Stimulated activated CD4-positive, alpha-beta T cell treated with anti-CD3 and anti-CD28 coated beads, Interleukin-12 subunit alpha, Interleukin-12 subunit beta, amount 100 ng/mL, for 4 hours (primary cell): ENCODE measurements at regions not wholly inside any gene's neighbourhood (a gene's known extent, or its start where the extent isn't known, plus 50 kb on each side); places are given as distances from the start of the nearest gene placed in this dataset.
"Not testable (repeated sequence)": the region's sequence is repeated elsewhere in the genome, so short reads cannot be mapped to it uniquely, and the experiment has no call there.

Source experiments
- DNase-seq: peaks from one replicate; pipeline ENCODE4 v3.0.0-alpha.2; 2020

DNA sequence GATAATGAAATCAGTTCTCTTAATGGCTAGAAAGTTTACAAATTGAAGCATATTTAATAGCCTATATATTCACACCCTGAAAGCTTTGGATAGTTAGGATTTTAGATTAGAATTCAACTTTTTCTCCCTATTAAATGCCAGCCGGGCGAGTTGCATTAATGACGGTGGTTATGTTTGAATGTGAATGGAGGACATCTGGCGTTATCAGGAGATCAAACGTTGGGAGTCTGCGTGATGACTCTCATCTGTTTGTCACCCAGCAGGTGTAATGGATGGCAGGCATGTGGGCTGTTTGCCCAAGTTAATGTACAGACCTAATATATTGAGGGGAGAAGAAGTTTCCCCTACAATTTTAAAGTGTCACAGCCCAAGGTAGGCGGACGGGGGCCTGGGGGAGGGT lies 1227.7 kb upstream of the WWC1 start:
- no peak for DNase-seq

DNA sequence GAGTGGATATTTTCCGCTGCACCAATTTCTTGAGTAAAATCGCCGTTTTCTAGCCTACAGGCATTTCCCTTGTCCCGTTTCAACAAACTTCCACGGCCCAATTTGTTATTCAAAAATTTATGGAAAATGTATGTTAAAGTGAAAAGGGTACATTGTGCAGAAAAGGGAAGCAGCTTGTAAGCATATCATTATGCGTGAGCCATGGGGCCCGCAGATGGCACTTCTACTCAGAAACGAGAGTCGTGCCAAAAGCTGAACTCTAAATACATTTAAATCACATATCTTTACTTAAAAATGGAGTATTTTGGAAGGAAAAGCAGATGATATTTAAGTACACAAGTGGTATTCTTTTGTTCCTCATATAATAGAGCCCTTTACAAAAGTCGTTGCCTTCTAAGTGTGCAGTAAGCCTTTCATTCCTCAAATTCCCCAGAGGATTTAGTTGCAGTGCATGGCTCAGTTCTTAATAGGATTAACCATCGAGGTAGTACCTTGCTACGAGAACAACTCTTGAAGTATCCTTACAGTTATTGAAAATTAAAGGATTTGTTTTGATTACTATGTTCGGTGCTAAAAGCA lies 1227.2 kb upstream of the WWC1 start:
- no peak for DNase-seq

DNA sequence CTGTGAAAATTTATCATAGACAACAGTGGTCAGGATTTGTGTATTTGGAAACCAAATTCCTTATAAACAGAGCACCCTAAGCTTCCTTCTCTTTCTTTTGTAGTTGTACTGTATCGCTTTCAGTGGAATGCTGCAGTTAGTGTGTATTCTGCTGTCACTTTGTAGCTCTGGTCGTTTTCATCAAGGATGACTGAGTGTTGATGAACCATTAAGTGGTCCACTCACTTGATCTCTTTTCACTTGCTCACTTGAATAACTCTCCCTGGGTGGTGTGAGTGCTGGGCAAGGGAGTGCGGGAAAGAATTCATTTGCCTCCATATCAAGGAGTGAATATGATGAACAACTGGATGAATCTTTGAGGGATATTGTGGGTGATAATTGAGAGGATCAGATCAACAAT lies 1225.7 kb upstream of the WWC1 start:
- DNase-seq = no peak

DNA sequence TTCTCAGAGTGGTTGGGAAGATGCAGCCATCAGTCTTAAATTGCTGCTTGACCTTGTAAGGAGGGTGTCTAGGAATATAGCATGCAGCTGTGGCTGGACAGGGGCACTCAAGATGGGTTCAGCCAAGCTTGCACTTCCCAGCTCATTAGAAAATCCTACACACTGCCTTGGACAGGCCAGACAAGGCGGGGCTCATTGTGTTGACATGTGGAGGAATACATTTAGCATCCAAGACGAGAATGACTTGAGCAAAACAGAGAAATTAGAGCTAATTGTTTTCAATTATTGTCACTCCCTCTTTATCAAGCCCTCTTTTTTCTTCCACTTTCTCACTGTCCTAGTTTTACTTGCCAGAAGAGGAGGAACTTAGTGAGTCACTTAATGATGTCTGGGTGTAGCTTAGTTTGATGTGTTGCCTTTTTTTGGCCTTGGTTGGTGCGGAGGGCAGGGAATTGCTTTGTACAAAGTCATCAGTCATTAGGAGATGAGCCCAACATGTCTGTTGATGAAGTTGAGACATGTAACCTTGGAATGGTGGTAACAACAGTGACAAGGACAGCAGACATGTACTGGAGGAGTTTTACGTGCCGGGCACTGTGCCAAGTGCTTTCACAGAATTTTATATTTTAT lies 1219.3 kb upstream of the WWC1 start:
- no peak for DNase-seq

DNA sequence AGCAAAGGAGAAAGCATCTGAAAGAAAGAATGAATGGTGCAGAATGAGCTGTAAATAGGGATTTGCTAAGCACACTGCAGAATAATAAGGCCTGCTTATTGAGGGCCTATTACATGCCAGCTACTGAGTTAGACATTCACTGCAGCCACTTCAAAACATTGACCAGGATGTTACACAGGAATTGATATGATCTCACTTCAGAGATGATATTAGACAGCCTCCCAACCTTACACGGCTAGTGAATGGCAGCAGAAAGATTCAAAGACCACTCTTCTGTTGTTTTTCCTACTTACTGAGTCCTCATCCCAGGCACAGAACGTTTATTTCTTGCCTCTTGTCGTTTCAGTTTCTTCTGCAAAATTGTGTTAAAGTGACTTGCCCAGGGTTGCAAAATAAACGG lies 1209.9 kb upstream of the WWC1 start:
- DNase-seq = no peak

DNA sequence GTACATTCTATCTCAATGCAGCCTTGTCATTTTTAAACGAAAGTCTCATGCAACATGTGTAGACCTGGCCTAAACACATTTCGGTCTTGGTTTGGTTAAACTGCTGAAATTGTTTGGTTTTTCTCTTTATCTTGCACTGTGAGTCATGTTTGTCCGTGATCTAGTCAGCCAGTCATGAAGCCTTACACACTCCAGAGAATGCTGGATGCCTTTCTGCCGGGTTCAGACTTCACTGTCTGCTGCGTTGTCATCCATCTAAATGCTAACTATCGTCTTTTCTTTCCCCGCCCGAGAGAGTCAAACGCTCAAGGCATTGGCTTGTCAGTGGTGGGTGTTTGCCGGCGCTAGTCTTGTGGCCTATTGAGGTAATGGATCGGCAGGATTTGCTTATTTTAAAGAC lies 1194.6 kb upstream of the WWC1 start:
- no peak for DNase-seq

DNA sequence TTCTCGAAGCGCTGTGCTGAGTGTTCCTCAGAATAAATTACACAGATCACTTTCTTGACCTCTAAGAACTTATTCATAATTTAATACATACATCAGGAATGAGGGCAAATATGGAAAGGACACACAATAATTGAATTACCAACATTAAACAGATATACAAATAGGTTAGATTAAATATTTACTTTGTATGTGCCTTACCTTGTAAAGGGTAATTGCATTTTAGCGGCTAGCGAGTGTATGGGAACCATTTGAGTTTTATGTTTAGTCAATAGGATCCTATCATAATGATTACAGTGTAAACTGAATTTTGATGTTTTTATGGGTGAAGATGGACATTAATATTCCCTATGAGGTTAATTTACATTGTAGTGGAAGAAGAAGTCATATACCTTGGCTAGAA lies 1187.1 kb upstream of the WWC1 start:
- DNase-seq = no peak

DNA sequence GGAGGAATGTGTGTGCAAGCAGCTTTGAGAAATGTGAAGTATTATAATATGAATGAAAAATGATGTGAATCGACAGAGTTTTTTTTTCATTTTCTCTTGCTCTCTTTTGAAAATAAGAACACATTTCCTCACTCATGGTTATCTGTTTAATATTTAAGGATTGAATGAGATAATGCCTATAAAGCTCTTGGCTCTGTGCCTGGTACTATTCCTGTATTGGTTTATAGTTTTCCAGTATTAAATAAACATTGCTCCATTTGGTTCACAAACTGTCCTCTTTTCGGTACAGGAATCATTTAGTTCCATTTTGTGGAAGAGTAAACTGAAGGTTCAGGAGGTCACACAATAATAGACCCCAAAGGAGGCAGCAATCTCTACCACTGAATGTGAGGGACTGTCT lies 1185.5 kb upstream of the WWC1 start:
- no peak for DNase-seq

DNA sequence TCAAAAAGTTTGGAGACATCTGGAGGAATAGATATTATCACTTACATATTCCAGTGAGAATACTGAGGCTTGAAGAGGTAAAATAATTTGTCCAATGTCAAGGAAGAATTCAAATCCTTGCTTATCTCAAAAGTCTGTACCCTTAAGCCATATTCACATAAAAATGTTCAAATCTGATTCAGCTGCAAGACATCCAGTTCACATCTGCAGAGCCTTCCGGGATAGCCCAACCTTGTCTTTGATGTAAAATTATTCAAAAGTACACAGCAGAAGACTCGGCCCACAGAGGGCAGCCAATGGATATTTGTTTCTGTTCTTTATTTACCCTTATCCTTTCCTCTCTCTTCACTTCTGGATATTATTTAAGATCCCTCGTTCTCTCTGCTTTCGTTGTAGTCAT lies 1183.8 kb upstream of the WWC1 start:
- no peak for DNase-seq

DNA sequence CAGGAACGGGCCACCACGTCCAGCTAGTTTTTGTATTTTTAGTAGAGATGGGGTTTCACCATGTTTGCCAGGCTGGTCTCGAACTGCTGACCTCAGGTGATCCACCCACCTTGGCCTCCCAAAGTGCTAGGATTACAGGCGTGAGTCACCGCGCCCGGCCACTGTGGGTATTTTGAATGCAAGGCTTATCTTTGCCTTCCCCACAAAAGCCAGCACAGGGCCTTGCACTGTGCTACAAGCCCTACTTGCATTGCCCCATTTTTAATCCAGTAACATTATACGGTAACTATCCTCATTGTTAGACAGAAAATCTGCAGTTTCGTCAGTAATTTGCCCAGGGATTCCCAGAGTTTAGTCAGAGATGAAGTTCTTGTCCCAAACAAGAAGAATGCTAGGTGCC lies 1183.2 kb upstream of the WWC1 start:
- not testable (repeated sequence) for DNase-seq

DNA sequence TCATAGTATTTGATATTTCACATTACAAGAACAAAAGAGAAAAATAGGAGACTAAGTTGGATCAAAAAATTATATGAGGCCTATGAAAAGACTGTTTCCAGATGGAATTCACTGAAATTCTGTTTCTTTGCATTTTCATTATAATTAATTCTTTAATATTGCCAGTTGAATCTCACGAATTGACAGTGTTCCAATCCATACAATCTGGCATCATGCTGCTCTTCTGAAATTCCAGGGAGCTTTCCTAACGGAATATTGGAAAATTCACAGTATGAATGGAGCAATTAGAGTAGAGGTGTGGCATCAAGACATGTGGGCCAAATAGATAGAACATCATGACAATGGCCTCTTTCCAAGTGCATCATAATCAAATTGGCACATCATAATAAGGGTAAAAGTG lies 1178.9 kb upstream of the WWC1 start:
- DNase-seq = no peak

DNA sequence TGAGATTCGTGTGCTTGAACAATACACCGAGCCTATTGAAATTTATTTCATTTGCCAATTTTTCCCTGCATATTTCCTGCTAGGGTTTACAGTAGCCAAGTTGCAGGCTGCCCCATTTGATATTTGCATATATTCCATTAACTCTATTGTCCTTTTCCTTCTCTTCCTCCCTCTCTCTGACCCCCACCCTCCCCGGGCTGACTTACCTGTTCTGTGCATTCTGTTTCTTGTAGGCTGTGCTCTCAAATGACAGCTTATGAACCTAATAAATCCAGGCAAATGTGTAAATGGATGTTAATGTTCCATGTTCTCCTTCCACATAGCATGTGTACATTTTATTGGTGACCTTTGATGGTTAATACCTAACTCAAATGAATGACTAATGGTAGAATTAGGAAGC lies 1169.2 kb upstream of the WWC1 start:
- DNase-seq = no peak

DNA sequence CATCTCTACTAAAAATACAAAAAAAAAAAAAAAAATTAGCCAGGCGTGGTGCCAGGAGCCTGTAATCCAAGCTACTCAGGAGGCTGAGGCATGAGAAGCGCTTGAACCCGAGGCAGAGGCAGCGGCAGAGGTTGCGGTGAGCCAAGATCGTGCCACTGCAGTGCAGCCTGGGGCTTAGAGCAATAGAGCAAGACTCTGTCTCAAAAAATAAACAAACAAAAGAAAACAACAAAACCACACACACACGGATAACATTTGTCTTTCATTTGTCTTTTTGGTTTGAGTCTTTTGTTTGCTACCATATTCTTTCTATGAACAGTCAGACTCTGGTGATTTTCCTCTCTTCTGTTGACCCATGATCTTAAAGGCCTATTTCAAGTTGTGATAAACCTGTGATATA lies 1168.3 kb upstream of the WWC1 start:
- no peak for DNase-seq

DNA sequence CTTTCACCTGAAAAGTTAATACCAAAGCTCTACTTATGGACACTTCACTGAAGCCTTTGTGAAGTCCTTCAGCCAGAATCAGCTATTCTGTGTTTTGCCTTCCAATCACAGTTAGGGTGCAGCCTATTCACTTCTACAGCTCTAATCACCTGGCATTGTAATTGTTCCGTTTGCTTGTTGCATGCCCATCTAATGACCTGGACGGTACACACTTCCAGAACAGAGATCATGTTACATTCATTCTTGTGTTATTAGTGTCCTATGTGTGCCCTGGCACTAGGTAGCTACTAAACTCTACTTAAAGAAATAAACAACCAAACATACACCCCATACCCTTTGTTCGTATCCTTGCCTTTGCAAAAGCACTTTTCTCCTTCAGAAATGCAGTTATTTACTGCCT lies 1162.9 kb upstream of the WWC1 start:
- DNase-seq = no peak

DNA sequence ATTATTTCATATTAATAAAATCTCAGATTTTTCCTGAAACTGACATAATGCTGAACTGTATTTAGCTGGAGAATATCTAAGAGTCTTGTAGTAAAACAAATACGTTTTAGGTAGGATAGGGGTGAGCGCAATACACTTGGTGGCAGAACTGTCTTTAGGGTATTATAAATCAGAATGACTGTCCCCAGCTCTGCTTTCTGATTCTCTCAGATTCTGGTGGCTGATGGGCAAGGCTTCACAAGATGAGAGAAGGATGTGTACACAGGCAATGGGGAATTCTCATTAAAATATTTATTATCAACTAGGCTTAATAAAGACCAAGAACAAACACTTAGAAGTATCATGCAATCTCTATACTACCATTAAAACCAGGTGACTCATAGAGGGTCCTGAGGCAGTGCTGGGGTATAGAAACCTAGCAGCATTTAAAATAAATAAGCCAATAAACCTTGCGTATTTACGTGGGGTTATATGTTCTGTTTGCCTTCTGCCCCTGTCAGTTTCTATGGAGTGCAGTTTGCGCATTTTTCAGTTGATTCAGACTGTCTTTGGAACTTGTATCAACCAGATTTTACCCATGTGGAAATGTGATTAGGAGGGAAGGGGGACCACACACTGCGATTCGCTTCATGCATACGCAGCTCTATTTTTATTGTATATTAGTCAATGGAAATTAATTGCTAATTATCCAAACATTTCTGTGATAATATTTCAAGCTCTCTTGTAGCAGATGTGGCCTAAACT lies 1150.7 kb upstream of the WWC1 start:
- DNase-seq = no peak

DNA sequence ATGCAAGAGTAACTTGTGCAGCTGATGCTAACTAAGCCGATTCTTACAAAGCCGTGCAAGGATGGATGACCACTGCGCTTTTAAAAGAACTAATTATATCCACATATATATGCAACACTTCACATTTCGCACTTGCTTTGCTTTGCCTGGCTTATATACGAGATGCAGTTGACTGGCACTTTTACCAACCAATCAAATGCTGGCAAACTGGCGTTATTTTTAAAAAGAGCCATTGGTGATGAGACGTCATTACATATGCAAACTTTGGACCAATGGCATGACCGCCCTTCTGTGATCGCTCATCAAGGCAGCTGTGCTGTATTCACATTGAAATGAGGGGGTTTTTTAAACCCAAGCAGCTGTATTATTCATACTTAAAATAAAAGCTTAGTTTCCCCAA lies 1147.7 kb upstream of the WWC1 start:
- DNase-seq = no peak

DNA sequence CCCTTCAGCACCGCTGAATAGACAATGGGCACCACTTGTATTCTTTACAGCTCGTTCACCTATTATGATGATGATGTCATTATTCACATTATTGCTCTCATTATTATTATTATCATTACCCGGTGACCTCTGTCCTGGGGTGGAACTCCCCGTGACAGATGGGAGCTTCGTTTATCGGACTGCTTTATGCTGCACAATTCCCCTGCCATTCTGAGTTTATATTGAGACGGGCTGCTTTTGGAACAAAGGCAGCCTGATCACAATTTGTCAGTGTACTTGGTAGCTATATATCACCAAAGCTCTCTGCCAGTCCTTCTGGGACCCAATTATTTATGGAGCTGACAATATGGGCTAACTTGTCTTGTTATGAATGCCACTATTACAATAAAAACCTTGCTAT lies 1145.6 kb upstream of the WWC1 start:
- no peak for DNase-seq

DNA sequence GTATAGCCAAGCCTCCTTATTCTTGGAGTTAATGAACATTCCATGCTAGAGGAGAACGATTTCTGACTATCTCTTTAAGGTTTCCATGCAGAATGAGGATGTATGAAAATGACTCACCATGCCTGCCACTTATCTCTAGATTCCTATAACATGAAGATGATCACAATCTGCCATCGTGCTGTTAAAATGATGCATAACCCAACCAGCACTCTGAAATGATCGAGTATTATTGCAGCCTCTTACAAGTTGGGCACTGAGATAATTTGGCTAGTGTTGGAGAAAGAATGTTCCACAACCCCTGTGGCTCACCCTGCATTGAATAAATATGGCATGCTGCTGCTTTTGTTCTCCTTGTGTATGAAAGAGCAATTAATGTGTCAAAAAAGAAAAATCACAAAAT lies 1143.6 kb upstream of the WWC1 start:
- DNase-seq = no peak

DNA sequence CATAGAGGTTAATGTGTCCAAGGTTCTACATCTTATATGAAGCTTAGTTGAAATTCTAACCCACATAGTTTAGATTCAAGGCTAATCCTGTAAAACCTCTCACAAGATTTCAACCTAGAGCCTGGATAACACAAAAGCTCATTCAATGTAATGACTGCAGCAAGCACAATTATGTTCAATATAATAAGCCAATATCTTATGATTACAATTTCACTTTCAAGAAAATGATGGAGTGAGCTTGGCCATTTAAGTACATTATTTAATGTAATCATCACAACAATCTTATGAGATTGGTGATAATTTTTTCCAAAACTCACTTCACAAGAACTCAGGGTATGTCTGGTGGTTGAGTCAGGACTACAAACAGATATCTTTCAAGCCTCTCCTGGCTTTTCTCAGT lies 1140.8 kb upstream of the WWC1 start:
- no peak for DNase-seq

DNA sequence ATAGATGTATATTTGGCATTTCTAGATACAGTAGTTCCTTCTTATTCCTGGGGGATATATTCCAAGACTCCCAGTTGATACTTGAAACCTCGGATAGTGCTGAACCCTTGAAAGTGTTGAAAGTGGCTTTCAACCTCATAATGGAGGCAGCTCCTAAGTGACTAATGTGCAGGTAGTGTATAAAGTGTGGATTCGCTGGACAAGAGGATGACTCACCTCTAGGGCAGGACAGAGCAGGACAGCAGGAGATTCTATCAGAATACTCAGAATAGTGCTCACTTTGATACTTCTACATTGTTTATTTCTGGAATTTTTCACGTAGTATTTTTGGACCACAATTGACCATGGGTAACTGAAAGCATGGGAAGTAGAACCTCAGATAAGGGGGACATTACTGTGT lies 1138.9 kb upstream of the WWC1 start:
- no peak for DNase-seq

DNA sequence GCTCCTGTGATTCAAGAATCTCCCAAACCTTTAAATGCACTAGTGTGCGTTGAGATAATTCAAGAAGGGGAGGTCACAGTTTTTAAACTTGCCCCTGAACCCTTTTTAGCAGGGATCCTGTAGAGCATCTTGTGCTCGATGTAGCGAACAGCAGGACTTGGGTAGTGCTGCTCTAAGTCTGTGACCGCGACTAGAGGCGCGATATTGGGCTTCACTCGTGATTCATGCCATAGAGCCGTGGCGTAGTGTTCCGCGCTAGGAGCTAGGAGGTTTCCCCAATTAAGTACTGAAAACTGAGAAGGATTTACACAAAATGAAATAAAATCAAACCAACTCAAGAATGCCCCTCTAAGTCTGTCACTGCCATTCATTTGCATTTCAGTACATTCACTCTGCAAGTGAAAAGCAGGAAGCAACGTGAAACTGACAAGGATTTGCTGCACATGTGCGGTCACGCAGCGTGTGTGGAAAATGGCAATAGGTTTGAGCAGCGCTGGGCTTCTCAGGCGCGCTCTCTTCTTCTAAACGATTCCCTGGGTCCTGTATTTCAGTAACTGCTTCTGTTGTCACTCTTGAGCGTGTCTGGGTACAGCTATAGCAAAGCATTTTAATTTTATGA lies 1135.9 kb upstream of the WWC1 start:
- DNase-seq = no peak

DNA sequence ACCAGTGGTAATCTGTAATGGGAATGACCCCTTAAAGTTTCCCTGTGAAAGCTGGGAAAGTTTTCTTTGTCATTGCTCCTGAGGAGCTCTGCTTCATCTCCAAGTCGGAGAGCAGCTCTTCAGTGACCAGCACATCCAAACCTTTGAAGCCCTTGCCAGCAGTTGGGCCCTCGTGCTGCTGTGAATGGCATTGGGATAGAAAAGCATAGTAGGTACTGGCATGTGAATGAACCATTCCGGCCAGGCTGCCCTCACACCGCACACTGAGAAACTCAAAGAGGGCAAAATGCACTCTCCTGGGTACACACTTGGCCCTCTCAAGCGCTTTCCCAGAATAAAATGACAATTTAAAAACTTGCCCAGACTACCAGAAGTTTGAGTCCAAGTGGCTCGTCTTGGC lies 1135.0 kb upstream of the WWC1 start:
- DNase-seq = no peak

DNA sequence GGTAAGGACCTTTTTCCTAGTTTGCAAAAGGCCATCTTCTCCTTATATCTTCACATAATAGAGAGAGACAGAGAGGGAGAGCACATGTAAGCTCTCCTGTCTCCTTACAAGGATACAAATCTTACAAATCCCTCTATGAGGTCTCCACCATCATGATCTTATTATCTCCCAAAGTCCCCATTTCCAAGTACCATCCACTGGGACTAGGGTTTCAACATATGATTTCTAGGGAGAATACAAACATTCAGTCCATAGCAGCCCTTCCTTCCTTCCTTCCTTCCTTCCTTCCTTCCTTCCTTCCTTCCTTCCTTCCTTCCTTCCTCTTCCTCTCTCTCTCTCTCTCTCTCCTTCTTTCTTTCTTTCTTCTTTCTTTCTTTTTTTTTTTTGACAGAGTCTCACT lies 1132.9 kb upstream of the WWC1 start:
- DNase-seq = no peak

DNA sequence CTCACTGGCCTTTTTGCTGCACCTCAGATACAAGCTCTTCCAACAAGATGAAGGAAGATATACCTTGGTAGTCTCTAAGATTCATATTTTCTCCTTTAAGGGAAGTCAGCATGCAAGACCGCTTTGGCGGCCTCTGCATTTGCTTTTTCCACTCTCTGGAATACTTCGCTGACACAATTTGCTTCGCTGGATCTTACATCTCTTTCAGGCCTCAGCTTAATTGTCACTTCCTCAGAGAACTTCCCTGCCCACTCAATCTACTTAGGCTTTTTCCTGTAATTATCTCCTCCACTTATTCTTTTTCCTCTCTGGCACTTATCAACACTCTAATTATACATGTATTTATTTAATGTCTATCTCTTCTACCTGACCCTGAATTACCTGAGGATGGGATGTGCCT lies 1131.1 kb upstream of the WWC1 start:
- DNase-seq = no peak
